HL-60 (cell line): ENCODE measurements at regions not wholly inside any gene's neighbourhood (a gene's known extent, or its start where the extent isn't known, plus 50 kb on each side); places are given as distances from the start of the nearest gene placed in this dataset.

Experiments
- CTCF ChIP-seq: IDR thresholded peaks from one replicate; pipeline ENCODE4 v1.5.1; 2011; ENCODE audit warnings: low read length, control low read depth, inconsistent platforms; ENCODE audit not compliant: insufficient read depth
- POLR2AphosphoS5 ChIP-seq: IDR thresholded peaks from 2 replicates; pipeline ENCODE4 v1.6.1; 2012; ENCODE audit warnings: low read depth
- REST ChIP-seq: IDR thresholded peaks from 2 replicates; pipeline ENCODE4 v1.6.1; 2012; ENCODE audit warnings: low read depth; ENCODE audit not compliant: insufficient replicate concordance

- no peak for TF ChIP-seq REST
- no peak for TF ChIP-seq CTCF
- no peak for TF ChIP-seq POLR2AphosphoS5
Observed at GRCh38 chr4:13857397-13857796, 229.9 kb upstream of the BOD1L1 start.
